ENCODE measurements at regions not wholly inside any gene's neighbourhood (a gene's known extent, or its start where the extent isn't known, plus 50 kb on each side); places are given as distances from the start of the nearest gene placed in this dataset.

- TF ChIP-seq CTCF (conservative IDR thresholded peaks at IDR 0.05; ENCODE audit: low read depth, low read length) = no peak
- no peak for TF ChIP-seq POLR2A (IDR thresholded peaks at IDR 0.05; ENCODE audit: low read depth, low read length)
- no peak for TF ChIP-seq MXI1 (IDR thresholded peaks at IDR 0.05; ENCODE audit: borderline replicate concordance, low read depth, low read length)
- no peak for TF ChIP-seq NFE2L2 (IDR thresholded peaks at IDR 0.05; ENCODE audit: low read depth, low read length)
- TF ChIP-seq MAFK (IDR thresholded peaks at IDR 0.05; ENCODE audit: low read depth, low read length) = no peak
- TF ChIP-seq, protein P1, sequence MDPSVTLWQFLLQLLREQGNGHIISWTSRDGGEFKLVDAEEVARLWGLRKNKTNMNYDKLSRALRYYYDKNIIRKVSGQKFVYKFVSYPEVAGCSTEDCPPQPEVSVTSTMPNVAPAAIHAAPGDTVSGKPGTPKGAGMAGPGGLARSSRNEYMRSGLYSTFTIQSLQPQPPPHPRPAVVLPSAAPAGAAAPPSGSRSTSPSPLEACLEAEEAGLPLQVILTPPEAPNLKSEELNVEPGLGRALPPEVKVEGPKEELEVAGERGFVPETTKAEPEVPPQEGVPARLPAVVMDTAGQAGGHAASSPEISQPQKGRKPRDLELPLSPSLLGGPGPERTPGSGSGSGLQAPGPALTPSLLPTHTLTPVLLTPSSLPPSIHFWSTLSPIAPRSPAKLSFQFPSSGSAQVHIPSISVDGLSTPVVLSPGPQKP (IDR thresholded peaks at IDR 0.05; ENCODE audit: borderline replicate concordance, low read depth, low read length) = no peak
- TF ChIP-seq SMC3 (IDR thresholded peaks at IDR 0.05; ENCODE audit: low read depth, low read length) = no peak
Measured at GRCh38 chr7:51772190-51772589, 455.6 kb upstream of the COBL start.
